ENCODE measurements at regions not wholly inside any gene's neighbourhood (a gene's known extent, or its start where the extent isn't known, plus 50 kb on each side); places are given as distances from the start of the nearest gene placed in this dataset.

GRCh38 chr14:22152161-22152870 lies 436.7 kb downstream of the DAD1 start:
- POLR2A ChIA-PET: no interaction called here
- CTCF ChIA-PET: no interaction called here
- no peak for TF ChIP-seq BHLHE40 (IDR thresholded peaks at IDR 0.05; ENCODE audit: borderline replicate concordance)
- TF ChIP-seq L3MBTL2 (conservative IDR thresholded peaks at IDR 0.05): no peak
- TF ChIP-seq ELF4 (IDR thresholded peaks at IDR 0.05): no peak
- no peak for TF ChIP-seq PKNOX1 (IDR thresholded peaks at IDR 0.05)
- TF ChIP-seq CTBP1 (IDR thresholded peaks at IDR 0.05; ENCODE audit: borderline replicate concordance): no peak
- no peak for TF ChIP-seq ARNT (IDR thresholded peaks at IDR 0.05)
- no peak for TF ChIP-seq FOXA1 (IDR thresholded peaks at IDR 0.05)
- DNase-seq (ENCODE audit: extremely low spot score): no peak

- CTCF ChIA-PET: no interaction called here
- TF ChIP-seq FOXK2 (IDR thresholded peaks at IDR 0.05) (no peak), SP1 (IDR thresholded peaks at IDR 0.05) (no peak), HDGF (IDR thresholded peaks at IDR 0.05; ENCODE audit: borderline replicate concordance) (no peak), FOXA1 (IDR thresholded peaks at IDR 0.05) (no peak), CTBP1 (IDR thresholded peaks at IDR 0.05; ENCODE audit: borderline replicate concordance) (no peak), ARNT (IDR thresholded peaks at IDR 0.05) (no peak), BHLHE40 (IDR thresholded peaks at IDR 0.05; ENCODE audit: borderline replicate concordance) (no peak), ELF4 (IDR thresholded peaks at IDR 0.05) (no peak), TARDBP (IDR thresholded peaks at IDR 0.05) (no peak), FOXM1 (IDR thresholded peaks at IDR 0.05; ENCODE audit: borderline replicate concordance) (no peak), SUZ12 (IDR thresholded peaks at IDR 0.05) (no peak), PKNOX1 (IDR thresholded peaks at IDR 0.05) (no peak), LEF1 (IDR thresholded peaks at IDR 0.05; ENCODE audit: borderline replicate concordance) (no peak), NFRKB (IDR thresholded peaks at IDR 0.05) (no peak), ZNF384 (IDR thresholded peaks at IDR 0.05) (no peak), L3MBTL2 (conservative IDR thresholded peaks at IDR 0.05) (no peak)
- DNase-seq (ENCODE audit: extremely low spot score): no peak
- POLR2A ChIA-PET: no interaction called here
Measured at GRCh38 chr14:22151121-22151520, 437.9 kb downstream of the DAD1 start.

GRCh38 chr14:22149058-22149457 lies 440.0 kb downstream of the DAD1 start:
- DNase-seq (ENCODE audit: extremely low spot score): no peak
- POLR2A ChIA-PET: no interaction called here
- no peak for TF ChIP-seq SP1 (IDR thresholded peaks at IDR 0.05)
- TF ChIP-seq ELF4 (IDR thresholded peaks at IDR 0.05): no peak
- TF ChIP-seq BHLHE40 (IDR thresholded peaks at IDR 0.05; ENCODE audit: borderline replicate concordance): no peak
- TF ChIP-seq ARNT (IDR thresholded peaks at IDR 0.05): no peak
- no peak for TF ChIP-seq SUZ12 (IDR thresholded peaks at IDR 0.05)
- TF ChIP-seq FOXA1 (IDR thresholded peaks at IDR 0.05): no peak
- TF ChIP-seq L3MBTL2 (conservative IDR thresholded peaks at IDR 0.05): no peak
- TF ChIP-seq CTBP1 (IDR thresholded peaks at IDR 0.05; ENCODE audit: borderline replicate concordance): no peak
- no peak for TF ChIP-seq HDGF (IDR thresholded peaks at IDR 0.05; ENCODE audit: borderline replicate concordance)
- no peak for TF ChIP-seq FOXK2 (IDR thresholded peaks at IDR 0.05)
- no peak for TF ChIP-seq TARDBP (IDR thresholded peaks at IDR 0.05)
- no peak for TF ChIP-seq LEF1 (IDR thresholded peaks at IDR 0.05; ENCODE audit: borderline replicate concordance)
- TF ChIP-seq FOXM1 (IDR thresholded peaks at IDR 0.05; ENCODE audit: borderline replicate concordance): no peak
- TF ChIP-seq ZNF384 (IDR thresholded peaks at IDR 0.05): no peak
- TF ChIP-seq NFRKB (IDR thresholded peaks at IDR 0.05): no peak
- no peak for TF ChIP-seq PKNOX1 (IDR thresholded peaks at IDR 0.05)
- CTCF ChIA-PET: interaction anchor here (1.1 kb wide), 1 partner anchor 17 kb away, joined by 4 read pairs; no protein-coding TSS in a partner anchor

GRCh38 chr14:22147716-22148115 lies 441.3 kb downstream of the DAD1 start:
- CTCF ChIA-PET: no interaction called here
- POLR2A ChIA-PET: no interaction called here
- TF ChIP-seq LEF1 (IDR thresholded peaks at IDR 0.05; ENCODE audit: borderline replicate concordance) (no peak), FOXM1 (IDR thresholded peaks at IDR 0.05; ENCODE audit: borderline replicate concordance) (no peak), FOXA1 (IDR thresholded peaks at IDR 0.05) (no peak), HDGF (IDR thresholded peaks at IDR 0.05; ENCODE audit: borderline replicate concordance) (no peak), CTBP1 (IDR thresholded peaks at IDR 0.05; ENCODE audit: borderline replicate concordance) (no peak), NFRKB (IDR thresholded peaks at IDR 0.05) (no peak), PKNOX1 (IDR thresholded peaks at IDR 0.05) (no peak), L3MBTL2 (conservative IDR thresholded peaks at IDR 0.05) (no peak), TARDBP (IDR thresholded peaks at IDR 0.05) (no peak), SUZ12 (IDR thresholded peaks at IDR 0.05) (no peak)
- DNase-seq (ENCODE audit: extremely low spot score): no peak

GRCh38 chr14:22143363-22143762 lies 445.7 kb downstream of the DAD1 start:
- no peak for DNase-seq (ENCODE audit: extremely low spot score)
- no peak for TF ChIP-seq PKNOX1 (IDR thresholded peaks at IDR 0.05)
- no peak for TF ChIP-seq ZNF384 (IDR thresholded peaks at IDR 0.05)
- CTCF ChIA-PET: no interaction called here
- POLR2A ChIA-PET: no interaction called here

Measured in HEK293T (cell line).